GM21723 (cell line): ENCODE measurements at regions not wholly inside any gene's neighbourhood (a gene's known extent, or its start where the extent isn't known, plus 50 kb on each side); places are given as distances from the start of the nearest gene placed in this dataset.
"Not testable (repeated sequence)": the region's sequence is repeated elsewhere in the genome, so short reads cannot be mapped to it uniquely, and the experiment has no call there.

Experiments
- ATAC-seq: cut with Tn5 transposase; IDR thresholded peaks from one replicate; pipeline ENCODE4 v1.9.1; 2021; ENCODE audit warnings: mild to moderate bottlenecking, moderate library complexity; ENCODE audit not compliant: unreplicated experiment

DNA sequence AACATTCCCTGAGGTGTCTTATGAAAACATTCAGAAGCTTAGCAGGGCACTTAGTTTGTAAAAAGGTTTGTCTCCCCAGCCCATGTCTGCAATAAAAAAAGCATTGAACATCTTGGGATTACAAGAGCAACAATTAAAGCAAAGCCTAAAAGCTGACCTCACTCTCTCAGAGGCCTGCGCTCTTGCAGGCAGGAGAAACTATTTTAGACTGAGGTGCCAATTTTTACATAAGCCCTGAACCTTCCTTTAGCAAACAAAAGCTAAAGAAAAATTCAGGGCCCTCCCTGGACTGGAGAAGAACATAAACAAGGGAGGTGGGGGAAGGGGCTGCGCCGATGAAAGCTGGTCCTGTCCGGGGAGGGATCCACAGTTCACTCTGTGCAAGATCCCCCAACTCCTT lies 312.7 kb upstream of the RNF32 start:
- no peak for ATAC-seq

DNA sequence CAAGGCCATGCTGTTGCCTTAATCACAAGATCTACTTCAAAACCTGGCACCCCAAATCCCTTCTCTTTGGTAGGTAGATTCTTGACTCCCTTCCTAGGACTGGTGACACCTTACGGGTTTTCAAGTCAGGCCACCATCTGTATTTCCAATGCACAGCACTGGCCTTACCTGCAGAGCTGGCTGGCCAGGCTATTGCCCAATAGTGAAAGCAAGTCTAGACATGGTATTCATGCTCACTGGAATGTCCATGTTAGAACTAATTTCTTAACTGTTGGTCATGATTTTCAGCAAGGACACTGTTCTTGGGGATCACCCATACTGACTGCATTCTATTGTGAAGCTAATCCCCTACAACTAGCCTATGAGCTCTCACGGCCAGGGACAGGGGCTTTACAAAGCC lies 313.1 kb upstream of the RNF32 start:
- no peak for ATAC-seq

DNA sequence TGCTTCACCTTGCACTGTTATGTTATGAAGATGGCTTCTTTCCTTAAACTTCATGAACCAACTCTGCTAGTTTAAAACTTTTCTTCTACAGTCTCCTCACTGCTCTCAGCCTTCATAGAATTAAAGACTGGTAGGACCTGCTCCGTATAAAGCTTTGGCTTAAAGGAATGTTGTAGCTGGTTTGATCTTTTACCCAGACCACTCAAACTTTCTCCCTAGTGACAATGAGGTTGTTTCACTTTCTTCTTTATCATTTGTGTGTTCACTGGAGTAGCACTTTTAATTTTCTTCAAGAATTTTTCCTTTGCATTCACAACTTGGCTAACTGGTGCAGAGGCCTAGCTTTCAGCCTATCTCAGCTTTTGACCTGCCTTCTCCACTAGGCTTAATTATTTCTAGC lies 316.4 kb upstream of the RNF32 start:
- no peak for ATAC-seq

DNA sequence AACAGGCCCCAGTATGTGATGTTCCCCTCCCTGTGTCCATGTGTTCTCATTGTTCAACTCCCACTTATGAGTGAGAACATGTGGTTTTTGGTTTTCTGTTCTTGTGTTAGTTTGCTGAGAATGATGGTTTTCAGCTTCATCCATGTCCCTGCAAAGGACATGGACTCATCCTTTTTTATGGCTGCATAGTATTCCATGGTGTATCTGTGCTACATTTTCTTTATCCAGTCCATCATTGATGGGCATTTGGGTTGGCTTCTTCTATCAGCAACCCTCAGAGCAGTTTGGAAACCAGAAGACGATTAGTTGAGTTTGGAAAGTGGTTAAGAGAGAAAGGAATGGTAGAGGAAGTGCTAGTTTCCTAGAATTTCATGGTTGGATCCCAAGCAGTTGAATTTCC lies 319.1 kb upstream of the RNF32 start:
- not testable (repeated sequence) for ATAC-seq

DNA sequence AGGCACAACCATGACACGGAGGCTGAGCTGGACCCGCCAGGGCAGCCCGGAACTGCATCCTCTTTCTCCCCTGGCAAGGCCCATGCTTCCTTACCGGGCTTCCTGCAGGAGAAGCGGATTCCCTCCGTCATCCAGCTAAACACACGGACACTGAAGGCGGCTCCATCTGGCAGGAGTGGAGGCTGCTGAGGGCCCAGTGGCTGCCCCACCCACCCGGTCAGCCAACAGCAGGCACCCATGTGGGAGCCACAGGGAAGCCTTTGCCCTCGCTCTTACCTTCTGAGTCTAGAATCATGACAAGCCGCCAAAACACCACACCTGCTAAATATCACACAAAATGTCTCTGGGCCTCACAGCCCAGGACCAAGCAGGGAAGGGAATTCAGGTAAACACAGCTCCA lies 321.6 kb upstream of the RNF32 start:
- ATAC-seq = no peak

DNA sequence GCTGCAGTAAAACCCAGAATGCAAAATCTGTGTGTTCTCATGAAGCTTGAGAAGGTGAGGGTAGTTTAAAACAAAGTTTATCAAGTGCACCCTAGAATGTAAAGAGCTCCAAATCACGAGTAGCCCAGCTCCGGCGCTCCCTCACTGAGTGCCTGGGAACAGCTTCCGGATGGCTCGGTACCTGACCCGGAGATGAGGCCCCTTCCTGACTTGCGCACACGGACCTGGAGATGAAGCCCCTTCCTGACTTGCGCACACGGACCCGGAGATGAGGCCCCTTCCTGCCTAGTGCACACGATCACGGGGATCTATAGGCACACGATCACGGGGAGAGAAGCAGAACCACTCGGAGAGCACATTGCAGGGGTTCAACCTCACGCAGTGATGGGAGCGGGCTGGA lies 322.1 kb upstream of the RNF32 start:
- no peak for ATAC-seq

DNA sequence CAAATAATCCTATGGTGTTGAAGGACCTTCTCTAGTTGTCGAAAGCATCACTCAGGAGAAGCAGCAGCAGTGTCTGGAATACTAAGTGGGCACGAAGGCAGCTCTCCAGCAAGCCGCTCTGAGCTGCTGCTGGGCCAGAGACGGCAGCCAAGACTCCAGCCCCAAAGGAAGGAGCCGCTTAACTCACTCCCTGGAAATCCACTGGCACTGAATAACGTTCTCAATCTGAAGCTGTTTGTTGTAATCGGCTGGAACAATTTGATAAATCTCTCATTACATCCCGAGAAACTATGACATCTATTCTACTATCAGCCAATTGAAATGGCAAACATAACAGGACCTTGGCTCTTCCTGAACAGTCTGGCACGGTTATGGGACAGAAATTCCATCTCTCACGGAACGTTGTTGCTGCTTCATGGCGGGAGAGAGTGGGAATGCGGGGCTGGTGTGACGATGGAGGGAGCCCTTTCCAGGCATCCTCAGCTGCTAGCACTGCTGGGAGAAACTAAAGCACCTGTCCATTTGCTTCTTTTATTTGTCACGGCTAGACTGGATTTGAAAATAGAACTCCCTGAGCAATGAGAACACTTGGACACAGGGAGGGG lies 331.5 kb upstream of the RNF32 start:
- ATAC-seq = no peak

DNA sequence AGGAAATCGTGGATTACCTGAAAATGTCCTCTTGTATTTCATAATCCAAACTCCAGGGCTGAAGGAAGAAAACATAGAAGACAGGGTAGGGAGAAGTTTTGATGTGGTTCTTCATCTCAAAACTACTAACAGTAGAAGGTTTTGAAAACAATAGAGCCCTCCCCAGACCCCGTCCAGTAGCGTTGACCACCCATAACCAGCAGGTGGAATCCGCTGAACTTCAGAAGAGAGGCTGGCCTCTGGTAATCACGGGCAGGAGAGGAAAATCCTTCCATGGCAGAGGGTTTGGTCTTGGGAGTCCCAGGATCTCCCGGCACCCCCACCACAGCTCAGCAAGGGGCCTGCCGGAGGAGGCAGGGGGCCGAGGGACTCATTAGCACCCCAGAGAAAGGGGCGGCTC lies 333.4 kb upstream of the RNF32 start:
- no peak for ATAC-seq

DNA sequence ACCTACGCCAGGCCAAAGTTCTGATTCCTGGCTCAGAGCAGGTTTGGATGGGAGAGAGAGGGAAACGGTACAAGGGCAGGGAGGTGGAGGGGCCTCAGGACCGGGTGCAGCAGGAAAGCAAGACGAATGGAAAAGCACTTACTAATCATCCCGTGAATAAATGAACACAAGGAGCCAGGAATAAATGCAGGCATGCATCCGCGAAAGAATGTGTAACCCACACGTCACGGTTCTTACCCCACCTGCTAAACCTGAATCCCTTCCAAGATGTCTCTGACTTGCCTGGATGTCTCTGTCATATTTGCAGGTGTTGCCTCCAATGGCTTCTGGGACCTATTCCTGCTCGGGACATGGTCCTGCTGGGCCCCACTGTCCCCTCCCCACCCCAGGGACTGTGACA lies 335.2 kb upstream of the RNF32 start:
- no peak for ATAC-seq

DNA sequence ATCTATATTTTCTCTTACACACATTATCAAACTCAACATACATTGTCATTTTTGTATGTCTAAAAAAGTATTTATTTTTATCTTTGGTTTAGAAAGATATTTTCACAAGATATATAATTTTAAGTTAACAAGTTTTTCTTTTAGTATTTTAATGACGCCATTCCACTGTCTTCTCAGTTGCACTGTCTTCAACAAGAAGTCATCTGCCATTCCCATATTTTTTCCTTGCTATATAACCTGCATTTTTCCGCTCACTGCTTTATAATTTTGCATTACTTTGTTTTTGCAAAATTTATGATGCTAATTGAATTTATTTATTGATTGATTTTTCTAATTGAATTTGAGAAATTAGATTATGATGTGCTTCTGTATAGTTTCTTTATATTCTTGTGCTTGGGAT lies 357.8 kb upstream of the RNF32 start:
- ATAC-seq = no peak

DNA sequence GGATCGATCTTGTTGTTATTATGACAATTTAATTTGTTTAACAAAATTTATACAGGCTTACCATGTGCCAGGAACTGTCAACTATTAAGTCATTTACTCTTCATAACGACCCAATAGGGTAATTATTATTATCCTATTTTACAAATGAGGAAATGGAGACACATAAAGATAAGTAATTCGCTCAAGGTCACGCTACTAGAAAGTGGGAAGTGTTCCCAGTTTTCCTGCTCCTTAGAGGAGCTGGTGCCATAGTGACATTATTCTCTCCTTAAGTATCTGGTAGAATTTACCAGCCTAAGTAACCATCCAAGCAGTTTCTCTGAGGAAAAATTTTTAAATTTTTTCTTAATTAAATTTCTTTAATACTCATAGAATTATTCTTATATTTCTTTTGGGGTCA lies 360.9 kb upstream of the RNF32 start:
- ATAC-seq = no peak

DNA sequence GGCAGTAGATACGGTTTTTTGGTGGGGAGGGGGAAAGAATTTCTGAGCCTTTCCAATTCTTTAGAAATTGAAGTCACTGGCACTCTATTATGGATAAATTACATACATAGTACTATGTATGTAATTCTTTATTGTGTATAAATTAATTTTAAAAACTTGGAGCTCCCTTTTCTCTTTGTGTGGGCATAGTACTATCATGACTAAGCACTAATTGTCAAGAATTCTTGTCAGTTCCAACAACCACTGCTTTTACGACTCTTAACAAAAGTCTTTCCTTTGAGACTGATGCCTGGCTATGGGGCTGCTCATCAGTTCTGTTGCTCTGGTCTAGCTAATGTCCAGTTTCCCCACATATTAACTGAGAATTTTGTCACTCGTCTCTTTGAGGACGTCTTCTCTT lies 365.3 kb upstream of the RNF32 start:
- ATAC-seq = no peak

DNA sequence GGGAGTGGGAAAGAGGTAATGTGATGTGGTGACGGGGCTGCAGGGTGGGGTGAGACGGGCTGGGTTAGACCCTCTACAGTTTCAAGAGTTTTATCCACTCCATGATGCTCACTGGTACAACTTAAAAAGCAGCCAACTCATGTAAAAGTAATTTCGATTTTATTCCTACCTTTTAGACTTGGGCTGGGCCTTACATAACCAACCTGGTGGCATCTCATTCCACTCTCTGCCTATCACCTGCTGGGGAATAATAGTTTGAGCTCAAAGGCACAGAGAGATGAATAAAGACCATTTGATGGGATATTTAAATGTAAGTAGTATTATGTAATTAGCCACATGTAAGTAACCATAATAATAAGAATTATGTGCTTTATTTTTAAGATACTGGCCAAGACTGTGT lies 366.0 kb upstream of the RNF32 start:
- no peak for ATAC-seq

DNA sequence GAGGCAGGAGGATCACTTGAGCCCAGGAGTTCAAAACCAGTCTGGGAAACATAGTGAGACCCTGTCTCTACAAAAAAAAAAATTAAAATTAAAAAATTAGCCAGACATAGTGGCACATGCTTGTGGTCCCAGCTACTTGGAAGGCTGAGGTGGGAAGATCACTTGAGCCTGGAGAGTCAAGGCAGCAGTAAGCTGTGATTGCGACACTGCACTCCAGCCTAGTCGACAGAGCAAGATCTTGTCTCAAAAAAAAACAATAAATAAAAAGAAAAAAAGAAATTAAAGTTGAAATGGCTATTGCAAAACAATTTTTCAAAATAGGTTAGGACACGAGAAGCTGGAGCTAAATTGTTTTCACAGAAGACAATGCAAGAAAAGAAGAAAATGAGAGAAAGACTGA lies 379.0 kb upstream of the RNF32 start:
- ATAC-seq = no peak

DNA sequence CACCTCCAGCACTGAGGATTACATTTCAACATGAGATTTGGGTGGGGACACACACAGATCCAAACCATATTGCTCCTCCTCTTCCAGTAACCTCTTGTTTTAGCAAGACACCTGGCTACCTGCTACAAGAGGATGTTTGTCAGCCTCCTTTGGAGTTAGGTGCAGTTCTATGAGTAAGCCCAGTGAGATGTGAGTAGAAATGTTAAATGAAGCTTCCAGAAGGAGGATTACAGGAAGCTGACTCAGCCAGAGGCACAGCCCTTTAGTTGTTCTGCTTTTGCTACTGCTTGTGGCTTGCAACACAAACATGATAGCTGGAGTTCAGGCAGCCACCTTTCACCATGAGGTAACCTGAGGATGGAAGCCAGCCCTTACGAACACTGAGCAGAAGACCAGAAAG lies 382.7 kb upstream of the RNF32 start:
- ATAC-seq = no peak

DNA sequence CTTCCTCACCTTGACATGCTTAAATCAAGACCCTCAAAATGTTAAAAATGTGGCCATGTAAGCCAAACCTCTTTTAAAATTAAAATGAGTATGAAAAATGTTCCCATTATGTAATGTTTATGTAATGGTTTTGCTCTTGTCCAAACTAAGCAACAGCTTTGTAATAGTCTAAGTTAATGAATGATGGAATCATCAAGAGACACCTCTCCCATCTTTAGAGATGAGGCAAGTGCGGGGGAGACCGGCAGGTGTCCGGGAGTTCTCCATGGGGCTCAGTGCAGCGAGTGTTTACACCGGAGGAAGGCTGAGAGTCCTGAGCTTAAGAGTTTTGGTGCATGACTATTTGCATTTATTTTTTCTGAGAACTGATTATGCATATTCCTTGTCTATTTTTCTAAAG lies 384.9 kb upstream of the RNF32 start:
- no peak for ATAC-seq

DNA sequence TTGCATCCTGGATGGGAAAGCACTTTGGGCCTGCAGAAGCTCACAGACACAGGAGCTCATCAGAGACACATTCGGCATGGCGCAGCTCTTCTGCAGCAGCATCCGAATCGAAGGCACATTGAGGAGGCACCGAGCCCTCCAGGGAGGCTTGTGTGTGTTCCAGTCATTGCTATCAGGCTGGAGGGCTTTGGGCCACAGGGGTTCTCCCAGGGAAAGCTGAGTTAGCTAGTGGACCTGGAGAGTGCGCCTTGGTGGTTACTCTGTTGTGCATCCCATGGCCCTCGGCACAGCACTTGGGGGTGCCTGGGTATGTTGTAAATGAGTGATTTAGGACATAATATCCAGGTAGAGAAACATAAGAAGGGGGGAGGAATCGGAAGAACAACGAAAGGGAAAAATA lies 388.7 kb upstream of the RNF32 start:
- no peak for ATAC-seq

DNA sequence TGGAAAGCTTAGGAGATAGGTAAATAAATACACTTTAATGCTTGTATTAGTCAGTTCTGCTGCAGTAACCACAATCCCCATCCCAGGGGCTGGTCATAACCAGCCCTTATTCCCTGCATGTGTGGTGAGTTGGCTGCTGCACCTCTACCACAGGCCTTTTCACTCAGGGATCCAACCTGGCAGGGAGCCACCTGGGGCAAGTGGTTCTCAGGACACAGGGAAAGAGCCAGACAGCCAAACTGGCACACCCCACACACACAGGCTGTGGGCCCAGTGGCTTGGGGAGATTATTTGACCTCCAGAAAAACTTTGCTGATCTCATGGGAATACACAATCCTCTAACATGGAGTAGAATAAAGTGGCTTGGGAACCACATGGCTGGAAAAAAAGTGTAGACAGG lies 400.0 kb upstream of the RNF32 start:
- ATAC-seq = no peak

DNA sequence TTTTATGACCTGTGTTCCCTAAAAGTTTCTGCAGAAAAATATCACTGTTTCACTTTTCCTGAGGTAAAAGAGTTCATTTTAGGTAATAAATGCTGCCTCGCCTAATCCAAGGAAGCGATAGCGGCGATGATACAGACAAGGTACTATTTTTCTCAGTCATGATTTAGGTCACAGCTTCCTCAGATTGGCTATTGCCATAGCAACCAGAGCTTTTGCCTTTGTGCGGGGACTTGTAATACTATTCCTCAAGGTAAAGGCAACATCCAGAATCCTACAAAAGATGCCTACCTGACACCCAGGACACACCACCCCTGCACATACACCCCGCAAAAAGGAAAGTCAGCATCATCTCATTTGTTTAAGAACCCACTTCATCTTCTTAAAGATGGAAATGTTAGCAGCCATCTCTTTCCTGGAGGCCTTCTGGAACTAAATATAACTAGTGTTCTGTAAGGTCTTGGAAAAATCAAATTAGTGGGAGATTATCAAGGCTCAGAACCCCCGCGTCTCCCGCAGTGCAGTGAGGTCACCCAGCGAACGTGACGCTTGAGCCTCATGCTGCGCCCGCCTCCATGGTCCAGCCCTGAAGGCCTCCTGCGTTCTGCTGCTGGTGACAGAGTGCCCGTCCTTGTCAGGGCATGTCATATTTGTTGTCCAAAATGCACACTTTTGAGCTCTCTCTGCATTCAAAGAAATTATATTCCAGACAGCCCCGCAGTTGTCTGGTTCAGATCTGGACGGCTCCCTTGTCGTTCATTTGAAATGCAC lies 402.0 kb upstream of the RNF32 start:
- ATAC-seq = no peak

DNA sequence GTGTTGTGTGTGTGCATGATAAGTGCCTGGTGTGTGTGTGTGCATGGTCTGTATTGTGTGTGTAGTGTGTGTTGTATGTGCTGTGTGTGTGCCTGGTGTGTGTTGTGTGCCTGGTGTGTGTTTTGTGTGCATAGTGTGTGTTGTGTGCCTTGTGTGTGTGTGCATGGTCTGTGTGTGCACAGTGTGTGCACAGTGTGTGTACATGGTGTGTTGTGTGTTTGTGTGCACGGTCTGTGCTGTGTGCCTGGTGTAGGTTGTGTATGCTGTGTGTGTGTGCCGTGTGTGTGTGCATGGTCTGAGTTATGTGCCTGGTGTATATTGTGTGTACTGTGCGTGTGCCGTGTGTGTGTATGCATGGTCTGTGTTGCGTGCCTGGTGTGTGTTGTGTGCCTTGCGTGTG lies 403.0 kb upstream of the RNF32 start:
- ATAC-seq = no peak

DNA sequence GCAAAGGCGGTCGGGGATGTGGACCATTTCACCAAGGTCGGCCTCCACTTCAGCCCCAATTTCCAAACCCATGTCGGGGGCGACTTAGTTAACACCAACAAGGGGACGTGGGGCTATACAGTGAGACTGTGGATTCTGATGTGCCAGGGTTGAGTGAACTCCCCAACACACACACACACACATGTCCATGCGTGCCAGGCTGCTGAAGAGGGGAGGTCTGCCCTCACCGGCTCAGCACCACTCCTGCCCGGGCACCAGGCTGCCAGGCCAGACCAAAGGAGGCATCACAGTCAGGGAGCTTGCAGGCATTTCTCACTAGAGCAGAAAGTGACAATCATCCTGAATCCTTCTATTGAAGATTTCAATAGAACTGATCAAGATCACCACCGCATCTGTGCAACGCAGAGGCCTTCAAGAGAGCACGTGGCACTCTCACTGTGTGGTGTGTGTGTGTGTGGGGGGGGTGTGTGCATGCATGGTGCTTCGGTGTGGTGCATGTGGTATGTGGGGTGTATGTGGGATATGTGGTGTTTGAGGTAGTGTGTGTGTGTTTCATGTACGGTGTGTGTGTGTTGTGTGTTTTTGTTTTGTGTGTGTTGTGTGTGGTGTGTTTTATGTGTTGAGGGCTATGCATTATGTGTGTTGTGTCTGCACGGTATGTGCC lies 403.5 kb upstream of the RNF32 start:
- no peak for ATAC-seq

DNA sequence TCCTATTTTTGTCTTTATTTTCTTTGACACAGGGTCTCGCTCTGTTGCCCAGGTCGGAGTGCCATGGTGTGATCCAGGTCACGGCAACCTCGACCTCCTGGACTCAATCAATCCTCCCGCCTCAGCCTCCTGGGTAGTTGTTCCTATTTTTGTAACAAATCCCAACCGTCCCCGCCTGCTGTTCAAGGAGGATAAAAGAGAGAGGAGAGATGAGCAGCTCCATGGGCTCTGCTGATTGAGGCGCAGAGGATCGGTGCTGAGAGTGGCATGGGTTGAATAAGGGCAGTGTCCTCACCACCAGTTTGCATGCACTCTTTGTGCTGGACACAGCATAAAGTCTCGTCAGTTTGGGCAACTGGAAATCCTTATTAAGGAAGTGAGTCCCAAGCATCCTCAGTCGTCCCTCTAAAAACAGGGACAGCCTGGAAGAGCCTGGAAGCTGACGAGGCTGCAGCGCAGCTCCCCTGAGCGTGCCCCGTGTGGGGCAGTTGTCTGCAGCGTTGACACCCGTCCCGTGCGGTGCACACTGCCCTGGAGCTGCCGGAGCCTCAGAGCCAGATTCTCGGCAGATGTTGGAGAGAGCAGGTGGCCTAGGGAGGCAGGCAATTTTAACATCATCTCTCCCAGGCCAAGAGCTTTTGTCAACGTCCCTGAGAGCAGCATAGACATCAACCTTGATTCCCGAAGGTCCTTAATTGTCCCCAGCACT lies 404.2 kb upstream of the RNF32 start:
- ATAC-seq = no peak
